ENCODE measurements at regions not wholly inside any gene's neighbourhood (a gene's known extent, or its start where the extent isn't known, plus 50 kb on each side); places are given as distances from the start of the nearest gene placed in this dataset.

- TF ChIP-seq AHDC1 (CRISPR knock-in tag; IDR thresholded peaks at IDR 0.05; ENCODE audit: borderline replicate concordance) (no peak), ZKSCAN8 (CRISPR knock-in tag; IDR thresholded peaks at IDR 0.05; ENCODE audit: borderline replicate concordance) (no peak), KLF6 (CRISPR knock-in tag; IDR thresholded peaks at IDR 0.05) (no peak), ZNF446 (CRISPR knock-in tag; IDR thresholded peaks at IDR 0.05) (no peak), RXRA (CRISPR knock-in tag; IDR thresholded peaks at IDR 0.05) (no peak), ATF7-NPFF (CRISPR knock-in tag; IDR thresholded peaks at IDR 0.05; ENCODE audit: low read depth) (no peak)
Measured at GRCh38 chr4:29596228-29596627, 1123.9 kb upstream of the PCDH7 start (continued).

GRCh38 chr4:29619168-29619567 lies 1101.0 kb upstream of the PCDH7 start:
- intact Hi-C loops (cut with micrococcal nuclease; ENCODE audit: unreplicated experiment) (no loop called here), in situ Hi-C loops (cut with HindIII; ENCODE audit: extremely low pct_ligation_motif_present, low pct_unique_long_range_greater_than_20kb) (no loop called here)
- peaks cover 56% of the 10 kb centered on the region for H3K9me3 ChIP-seq (ENCODE audit: low read length)
- H3K4me1 ChIP-seq (ENCODE audit: insufficient read depth, low read length): no peaks in the 10 kb centered on the region
- H3K27me3 ChIP-seq (ENCODE audit: control insufficient read depth in 1 of 2, insufficient read depth in 2 of 2, low read length in 2 of 2): no peaks in the 10 kb centered on the region
- H3K9ac ChIP-seq (ENCODE audit: insufficient read depth, low read depth, low read length): no peak overlapping the region
- H3K4me3 ChIP-seq (replicated peaks in 1 of 3; ENCODE audit: insufficient read depth in 1 of 3, low read depth in 2 of 3, low read length in 3 of 3): no peak overlapping the region
- ChIA-PET CTCF (ENCODE audit: low intra/inter-chr PET ratio, low total read pairs) (no interaction called here), POLR2A (no interaction called here)
- FAIRE-seq: no peak
- H3K79me2 ChIP-seq (ENCODE audit: insufficient read depth, low read length): no peaks in the 10 kb centered on the region
- no peak for ATAC-seq
- H2AFZ ChIP-seq (ENCODE audit: low read length): no peak overlapping the region
- no peak overlapping the region for H3K4me2 ChIP-seq (ENCODE audit: low read depth, low read length)
- H3K36me3 ChIP-seq (replicated peaks in 1 of 2; ENCODE audit: control insufficient read depth in 1 of 2, insufficient read depth in 2 of 2, low read length in 2 of 2): no peaks in the 10 kb centered on the region
- no peak for DNase-seq (ENCODE audit: low spot score)
- BruUV-seq (replicated peaks): no TSS peak
- H3K27ac ChIP-seq (ENCODE audit: extremely low read length, insufficient read depth, low read length): no peak overlapping the region
- no peaks in the 10 kb centered on the region for H4K20me1 ChIP-seq (ENCODE audit: insufficient read depth, low read length)
- WGBS (ENCODE audit: low lambda C conversion rate): 8% methylated on average over 2 of the region's 2 CpGs
- TF ChIP-seq POLR2A (IDR thresholded peaks at IDR 0.05; ENCODE audit: insufficient read depth in 1 of 2, low read depth in 2 of 2, low read length in 2 of 2): no peak
- TF ChIP-seq ZNF451 (CRISPR knock-in tag; IDR thresholded peaks at IDR 0.05): no peak
- TF ChIP-seq FIP1L1 (IDR thresholded peaks at IDR 0.05; ENCODE audit: borderline replicate concordance, insufficient read depth, low read depth, low read length): no peak
- TF ChIP-seq ZNF441 (CRISPR knock-in tag; IDR thresholded peaks at IDR 0.05; ENCODE audit: borderline replicate concordance): no peak
- no peak for TF ChIP-seq MIER2 (CRISPR knock-in tag; IDR thresholded peaks at IDR 0.05)
- TF ChIP-seq ZNF382 (CRISPR knock-in tag; IDR thresholded peaks at IDR 0.05; ENCODE audit: borderline replicate concordance): no peak
- TF ChIP-seq MTA3 (CRISPR knock-in tag; IDR thresholded peaks at IDR 0.05): no peak
- no peak for TF ChIP-seq ZNF142 (CRISPR knock-in tag; IDR thresholded peaks at IDR 0.05)
